ENCODE measurements at regions not wholly inside any gene's neighbourhood (a gene's known extent, or its start where the extent isn't known, plus 50 kb on each side); places are given as distances from the start of the nearest gene placed in this dataset.
"Not testable (repeated sequence)": the region's sequence is repeated elsewhere in the genome, so short reads cannot be mapped to it uniquely, and the experiment has no call there.

DNA sequence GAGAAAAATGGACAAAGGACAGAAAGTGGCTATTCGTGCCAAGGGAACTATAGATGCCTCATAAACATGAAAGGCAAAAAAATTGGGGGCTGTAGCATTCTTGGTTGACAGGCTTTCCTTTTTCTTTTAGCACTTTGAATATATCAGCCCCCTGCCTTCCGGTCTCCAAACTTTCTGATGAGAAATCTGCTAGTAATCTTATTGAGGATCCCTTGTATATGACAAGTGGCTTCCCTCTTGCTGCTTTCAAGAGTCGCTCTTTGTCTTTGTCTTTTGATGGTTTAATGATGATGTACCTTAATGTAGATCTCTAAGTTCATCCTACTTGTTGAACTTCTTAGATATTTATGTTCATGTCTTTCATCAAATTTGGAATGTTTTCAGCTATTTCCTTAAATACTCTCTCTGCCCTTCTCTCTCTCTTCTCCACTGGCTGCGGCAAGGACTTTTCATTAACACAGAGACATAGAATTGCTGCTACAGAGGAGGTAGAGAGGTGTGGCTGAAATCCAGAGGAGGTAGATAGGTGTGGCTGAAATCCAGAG, 59.4 kb upstream of the EPHB3 start:
- Histone ChIP-seq H3K4me3 (ENCODE audit: low read depth in 1 of 2, low read length in 1 of 2) (no peak overlapping the region), H3K9me3 (no peaks in the 10 kb centered on the region), H3K4me1 (ENCODE audit: control insufficient read depth in 1 of 2, insufficient read depth in 1 of 2, low read depth in 1 of 2, low read length in 1 of 2) (peaks cover 0 to 3% of the 10 kb centered on the region in 2 experiments), H3K27ac (no peak overlapping the region), H3K36me3 (no peaks in the 10 kb centered on the region), H3K27me3 (peaks cover 21% of the 10 kb centered on the region)
- TF ChIP-seq, protein P1, sequence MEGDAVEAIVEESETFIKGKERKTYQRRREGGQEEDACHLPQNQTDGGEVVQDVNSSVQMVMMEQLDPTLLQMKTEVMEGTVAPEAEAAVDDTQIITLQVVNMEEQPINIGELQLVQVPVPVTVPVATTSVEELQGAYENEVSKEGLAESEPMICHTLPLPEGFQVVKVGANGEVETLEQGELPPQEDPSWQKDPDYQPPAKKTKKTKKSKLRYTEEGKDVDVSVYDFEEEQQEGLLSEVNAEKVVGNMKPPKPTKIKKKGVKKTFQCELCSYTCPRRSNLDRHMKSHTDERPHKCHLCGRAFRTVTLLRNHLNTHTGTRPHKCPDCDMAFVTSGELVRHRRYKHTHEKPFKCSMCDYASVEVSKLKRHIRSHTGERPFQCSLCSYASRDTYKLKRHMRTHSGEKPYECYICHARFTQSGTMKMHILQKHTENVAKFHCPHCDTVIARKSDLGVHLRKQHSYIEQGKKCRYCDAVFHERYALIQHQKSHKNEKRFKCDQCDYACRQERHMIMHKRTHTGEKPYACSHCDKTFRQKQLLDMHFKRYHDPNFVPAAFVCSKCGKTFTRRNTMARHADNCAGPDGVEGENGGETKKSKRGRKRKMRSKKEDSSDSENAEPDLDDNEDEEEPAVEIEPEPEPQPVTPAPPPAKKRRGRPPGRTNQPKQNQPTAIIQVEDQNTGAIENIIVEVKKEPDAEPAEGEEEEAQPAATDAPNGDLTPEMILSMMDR (IDR thresholded peaks at IDR 0.05), result no peak

DNA sequence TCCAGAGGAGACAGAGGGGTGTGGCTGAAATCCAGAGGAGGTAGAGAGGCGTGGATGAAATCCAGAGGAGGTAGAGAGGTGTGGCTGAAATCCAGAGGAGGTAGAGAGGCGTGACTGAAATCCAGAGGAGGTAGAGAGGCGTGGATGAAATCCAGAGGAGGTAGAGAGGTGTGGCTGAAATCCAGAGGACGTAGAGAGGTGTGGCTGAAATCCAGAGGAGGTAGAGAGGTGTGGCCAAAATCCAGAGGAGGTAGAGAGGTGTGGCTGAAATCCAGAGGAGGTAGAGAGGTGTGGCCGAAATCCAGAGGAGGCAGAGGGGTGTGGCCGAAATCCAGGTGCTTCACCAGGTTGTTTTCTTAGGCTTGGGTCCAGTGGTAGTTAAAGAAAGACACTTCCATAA, 58.7 kb upstream of the EPHB3 start:
- H3K36me3 ChIP-seq; H3K9me3 ChIP-seq; H3K27ac ChIP-seq; H3K4me3 ChIP-seq (ENCODE audit: low read depth in 1 of 2, low read length in 1 of 2); H3K4me1 ChIP-seq (ENCODE audit: control insufficient read depth in 1 of 2, insufficient read depth in 1 of 2, low read depth in 1 of 2, low read length in 1 of 2): not testable (repeated sequence)
- peaks cover 21% of the 10 kb centered on the region for H3K27me3 ChIP-seq

DNA sequence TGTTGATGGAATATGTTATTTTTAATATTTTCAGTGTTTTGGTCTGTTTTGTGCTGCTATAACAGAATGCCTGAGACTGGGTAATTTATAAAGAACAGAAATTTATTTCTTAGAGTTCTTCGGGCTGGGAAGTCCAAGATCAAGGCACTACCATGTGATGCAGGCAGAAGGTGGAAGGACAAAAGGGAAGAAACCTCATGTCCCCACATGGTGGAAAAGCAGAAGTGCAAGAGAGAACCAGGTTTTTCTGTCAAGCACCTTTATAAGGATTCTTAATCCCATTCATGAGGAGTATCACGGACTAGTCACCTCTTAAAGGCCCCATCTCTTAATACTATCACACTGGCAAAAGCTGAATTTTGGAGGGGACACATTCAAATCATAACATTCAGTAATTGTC, 57.9 kb upstream of the EPHB3 start:
- Histone ChIP-seq H3K4me3 (ENCODE audit: low read depth in 1 of 2, low read length in 1 of 2) (no peak overlapping the region), H3K36me3 (no peaks in the 10 kb centered on the region), H3K4me1 (ENCODE audit: control insufficient read depth in 1 of 2, insufficient read depth in 1 of 2, low read depth in 1 of 2, low read length in 1 of 2) (peaks cover 0 to 3% of the 10 kb centered on the region in 2 experiments), H3K27me3 (peaks cover 21% of the 10 kb centered on the region), H3K27ac (no peak overlapping the region), H3K9me3 (no peaks in the 10 kb centered on the region)
- TF ChIP-seq, protein P1 (IDR thresholded peaks at IDR 0.05), result no peak

DNA sequence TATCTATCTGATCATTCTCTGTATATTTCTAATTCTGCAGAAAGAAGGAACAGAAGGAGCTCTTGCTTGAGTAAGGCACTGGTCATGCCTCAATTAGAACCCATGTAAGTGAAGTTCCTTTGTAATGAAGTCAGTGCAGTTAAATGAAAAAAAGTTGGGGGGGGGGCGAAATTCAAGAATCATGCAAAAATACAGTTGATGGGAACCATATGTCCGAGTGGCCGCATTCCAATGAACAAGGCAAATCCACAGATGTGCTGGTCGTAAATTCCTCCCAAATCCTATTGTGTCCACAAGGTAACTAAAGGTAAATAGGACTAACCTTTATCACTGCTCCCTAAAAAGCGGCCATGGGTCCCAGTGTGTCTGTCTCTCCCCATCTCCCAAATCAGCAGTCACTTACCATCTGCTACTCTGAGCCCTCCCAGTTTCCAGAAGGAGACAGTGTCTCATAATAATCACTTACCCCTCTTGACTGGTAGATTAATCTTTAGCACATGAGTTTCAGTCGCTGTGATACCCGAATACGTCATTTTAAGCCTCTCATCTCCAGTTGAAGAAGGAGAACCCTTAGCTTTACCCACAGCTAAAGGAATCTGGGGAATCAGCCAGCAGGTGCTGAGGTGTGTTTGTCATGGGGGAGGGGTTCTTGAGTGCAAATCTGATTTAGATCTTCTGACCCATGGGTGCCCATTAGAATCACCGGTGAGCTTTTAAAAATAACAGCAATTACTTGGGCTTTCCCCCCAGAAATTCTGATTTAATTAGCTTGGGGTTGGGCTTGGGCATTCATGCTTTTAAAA, 56.3 kb upstream of the EPHB3 start:
- Histone ChIP-seq H3K27me3 (peaks cover 21% of the 10 kb centered on the region), H3K4me3 (ENCODE audit: low read depth in 1 of 2, low read length in 1 of 2) (no peak overlapping the region), H3K27ac (no peak overlapping the region), H3K36me3 (no peaks in the 10 kb centered on the region), H3K9me3 (no peaks in the 10 kb centered on the region), H3K4me1 (ENCODE audit: control insufficient read depth in 1 of 2, insufficient read depth in 1 of 2, low read depth in 1 of 2, low read length in 1 of 2) (peaks cover 0 to 3% of the 10 kb centered on the region in 2 experiments)
- TF ChIP-seq, protein P1 (IDR thresholded peaks at IDR 0.05), result no peak

DNA sequence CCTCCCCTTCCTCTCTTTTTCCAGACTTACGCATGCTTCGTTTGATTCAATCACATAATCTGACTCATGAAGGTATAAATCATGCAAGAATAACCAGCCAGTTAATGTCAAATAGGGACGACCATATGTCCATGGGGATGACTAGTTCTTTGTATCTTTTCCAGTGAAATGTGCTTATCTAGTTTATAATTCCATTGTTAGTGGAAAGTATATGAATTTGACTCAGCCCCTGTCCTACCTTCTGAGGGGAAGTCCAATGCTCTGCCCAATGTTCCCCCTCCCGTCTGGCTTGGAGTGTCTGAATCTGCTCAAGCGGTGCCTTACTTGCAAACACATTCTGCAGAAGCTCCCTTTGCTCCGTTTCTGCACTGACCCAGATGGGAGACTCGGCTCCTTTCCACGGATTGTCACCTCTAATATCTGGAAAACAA, 55.0 kb upstream of the EPHB3 start:
- peaks cover 33% of the 10 kb centered on the region for H3K27me3 ChIP-seq

More for the DNA sequence above, 55.0 kb upstream of the EPHB3 start:
- H3K36me3 ChIP-seq, result no peaks in the 10 kb centered on the region
- H3K4me3 ChIP-seq (ENCODE audit: low read depth in 1 of 2, low read length in 1 of 2), result no peak overlapping the region
- peaks cover 0 to 3% of the 10 kb centered on the region in 2 experiments for H3K4me1 ChIP-seq (ENCODE audit: control insufficient read depth in 1 of 2, insufficient read depth in 1 of 2, low read depth in 1 of 2, low read length in 1 of 2)
- H3K27ac ChIP-seq, result no peak overlapping the region
- no peaks in the 10 kb centered on the region for H3K9me3 ChIP-seq
- TF ChIP-seq, protein P1 (IDR thresholded peaks at IDR 0.05), result no peak

Data from neutrophil (primary cell).